Left lung (tissue), 4 donors: ENCODE measurements at regions not wholly inside any gene's neighbourhood (a gene's known extent, or its start where the extent isn't known, plus 50 kb on each side); places are given as distances from the start of the nearest gene placed in this dataset.

Experiments used
- ATAC-seq: fragments of 200-7000 bp; cut with Tn5 transposase; one replicate; pipeline ENCODE4 v1.9.1; 2020; ENCODE audit warnings: moderate library complexity
- DNase-seq, 4 donors: peaks; one replicate each; pipeline ENCODE4 v3.0.0-alpha.2; 2013 to 2020
- H3K27ac ChIP-seq, 2 donors: fragments of 200-600 bp; sonication (generic) in 1 of 2; one replicate each; pipeline versions ENCODE4 v1.5.0 to v1.8.0; 2020 to 2021
- H3K27me3 ChIP-seq, 2 donors: fragments of 200-600 bp; sonication (generic) in 1 of 2; one replicate each; pipeline versions ENCODE4 v1.5.0 to v1.8.0; 2020 to 2021
- H3K36me3 ChIP-seq, 2 donors: fragments of 200-600 bp; sonication (generic) in 1 of 2; one replicate each; pipeline versions ENCODE4 v1.5.0 to v1.8.0; 2020 to 2021
- H3K4me1 ChIP-seq, 2 donors: fragments of 200-600 bp; one replicate each; pipeline ENCODE4 v1.8.0; 2021
- H3K4me3 ChIP-seq, 2 donors: fragments of 200-600 bp; sonication (generic) in 1 of 2; one replicate each; pipeline versions ENCODE4 v1.5.0 to v1.8.0; 2020 to 2021; ENCODE audit warnings: mild to moderate bottlenecking in 1 of 2
- H3K9me3 ChIP-seq, 2 donors: fragments of 200-600 bp; sonication (generic) in 1 of 2; one replicate each; pipeline versions ENCODE4 v1.5.0 to v1.8.0; 2020 to 2021
- CTCF ChIP-seq, 2 donors: fragments of 200-600 bp; sonication (generic) in 1 of 2; IDR thresholded peaks; one replicate each; pipeline versions ENCODE4 v1.5.0 to v1.8.0; 2021; ENCODE audit warnings: antibody characterized with exemption in 2 of 2
- intact Hi-C, 2 donors: fragments of 100-400 bp; cut with DNase I; formaldehyde crosslinking; loops; one replicate each; pipeline versions ENCODE4 v1.11.2 to v1.14.2; 2022
- donor health status: DM: no; HTN: yes; CAD: no.
- donor health status: DM: no; HTN: no; CAD: no.

GRCh38 chr5:125517973-125518550 is 771.6 kb upstream of the ZNF608 start:
- Histone ChIP-seq H3K4me3 (no peak overlapping the region), H3K36me3 (no peaks in the 10 kb centered on the region), H3K27me3 (no peaks in the 10 kb centered on the region), H3K27ac (no peak overlapping the region), H3K9me3 (no peaks in the 10 kb centered on the region), H3K4me1 (no peaks in the 10 kb centered on the region)
- intact Hi-C loops: no loop called here
- no peak for DNase-seq
- no peak for TF ChIP-seq CTCF (IDR thresholded peaks at IDR 0.05)
- ATAC-seq: no peak

DNA sequence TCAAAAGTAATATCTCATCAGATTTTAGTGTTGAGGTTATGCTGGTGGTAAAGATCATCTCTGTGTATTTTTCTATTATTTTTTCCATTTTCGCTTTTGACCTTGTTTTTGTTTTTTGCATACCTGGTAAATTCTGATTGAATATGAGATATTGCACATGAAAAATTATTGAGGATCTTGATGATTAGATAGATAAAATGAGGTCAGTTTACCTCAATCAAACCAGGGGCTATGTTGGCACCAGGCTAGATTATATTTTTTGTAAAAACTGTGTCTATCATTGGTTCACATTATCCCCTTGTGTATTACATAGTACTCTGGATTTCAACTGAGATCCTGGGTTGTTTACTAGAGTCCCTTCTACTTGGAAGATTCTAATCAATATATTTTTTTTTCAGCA is 774.9 kb upstream of the ZNF608 start:
- TF ChIP-seq CTCF (IDR thresholded peaks at IDR 0.05): no peak
- intact Hi-C loops: no loop called here
- H3K27me3 ChIP-seq: no peaks in the 10 kb centered on the region
- ATAC-seq: no peak
- DNase-seq: no peak
- no peaks in the 10 kb centered on the region for H3K36me3 ChIP-seq
- H3K9me3 ChIP-seq: no peaks in the 10 kb centered on the region
- no peak overlapping the region for H3K4me3 ChIP-seq
- H3K27ac ChIP-seq: no peak overlapping the region
- H3K4me1 ChIP-seq: no peaks in the 10 kb centered on the region

DNA sequence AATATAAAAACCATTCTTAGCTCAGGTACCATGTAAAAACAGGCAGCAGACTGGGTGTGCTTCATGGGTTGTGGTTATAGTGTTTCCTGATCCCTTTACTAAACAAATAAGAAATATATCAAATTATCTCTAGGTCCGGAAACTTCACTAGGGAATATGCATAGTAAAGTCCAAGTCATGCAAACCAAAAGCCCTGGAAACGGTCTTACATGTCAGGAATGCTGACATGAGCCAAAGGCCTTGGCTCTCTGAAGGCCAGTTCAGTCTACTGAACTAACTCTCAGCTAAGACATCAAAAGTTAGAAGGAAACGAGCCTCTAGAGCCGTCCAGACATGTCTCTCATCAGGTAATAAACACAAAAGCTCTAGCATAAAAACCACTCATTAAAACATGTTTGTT is 778.9 kb upstream of the ZNF608 start:
- no peak for TF ChIP-seq CTCF (IDR thresholded peaks at IDR 0.05)
- H3K4me1 ChIP-seq: no peaks in the 10 kb centered on the region
- DNase-seq (no peak), ATAC-seq (no peak)
- H3K9me3 ChIP-seq: no peaks in the 10 kb centered on the region
- no peaks in the 10 kb centered on the region for H3K27me3 ChIP-seq
- no peak overlapping the region for H3K27ac ChIP-seq
- no peak overlapping the region for H3K4me3 ChIP-seq
- intact Hi-C loops: no loop called here
- H3K36me3 ChIP-seq: no peaks in the 10 kb centered on the region

GRCh38 chr5:125526966-125527365 is 780.5 kb upstream of the ZNF608 start:
- H3K4me1 ChIP-seq: no peaks in the 10 kb centered on the region
- H3K4me3 ChIP-seq: no peak overlapping the region
- intact Hi-C loops: no loop called here
- no peak for DNase-seq
- TF ChIP-seq CTCF (IDR thresholded peaks at IDR 0.05): no peak
- H3K36me3 ChIP-seq: no peaks in the 10 kb centered on the region
- no peaks in the 10 kb centered on the region for H3K27me3 ChIP-seq
- H3K27ac ChIP-seq: no peak overlapping the region
- H3K9me3 ChIP-seq: no peaks in the 10 kb centered on the region
- no peak for ATAC-seq

DNA sequence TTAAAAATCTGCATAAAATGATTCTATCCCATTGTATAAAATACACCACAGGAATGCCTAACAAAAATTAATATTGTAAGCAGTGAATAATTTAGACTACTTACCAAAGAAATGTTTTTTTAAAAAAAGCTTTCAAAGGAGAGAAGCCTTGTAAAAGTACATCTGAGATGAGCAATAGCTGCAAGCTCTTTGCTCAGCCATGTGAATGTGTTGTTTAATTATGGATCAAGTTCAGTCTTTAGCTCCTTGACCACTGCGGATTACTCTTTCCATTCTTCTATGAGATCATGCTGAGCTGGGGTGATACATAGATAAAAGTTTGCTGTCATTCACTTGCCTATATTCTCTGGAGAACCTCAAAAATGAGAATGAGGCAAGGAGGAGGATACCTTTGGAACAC is 782.4 kb upstream of the ZNF608 start:
- intact Hi-C loops: no loop called here
- Histone ChIP-seq H3K36me3 (no peaks in the 10 kb centered on the region), H3K27me3 (no peaks in the 10 kb centered on the region), H3K9me3 (peaks cover 0 to 8% of the 10 kb centered on the region in 2 donors), H3K27ac (no peak overlapping the region), H3K4me3 (no peak overlapping the region), H3K4me1 (no peaks in the 10 kb centered on the region)
- no peak for DNase-seq
- ATAC-seq: no peak
- no peak for TF ChIP-seq CTCF (IDR thresholded peaks at IDR 0.05)
